ENCODE measurements at regions not wholly inside any gene's neighbourhood (a gene's known extent, or its start where the extent isn't known, plus 50 kb on each side); places are given as distances from the start of the nearest gene placed in this dataset.

- no peak for ATAC-seq
These were observed 481.5 kb downstream of the BCOR start for GRCh38 chrX:39616098-39616729.

- ATAC-seq, result no peak
These were observed 481.0 kb downstream of the BCOR start for GRCh38 chrX:39616731-39617130.

- ATAC-seq, result no peak
These were observed 479.6 kb downstream of the BCOR start for GRCh38 chrX:39618178-39618577.

- no peak for ATAC-seq
These were observed 478.4 kb downstream of the BCOR start for GRCh38 chrX:39619182-39620009.

- no peak for ATAC-seq
These were observed 473.6 kb downstream of the BCOR start for GRCh38 chrX:39624166-39624565.

- ATAC-seq, result no peak
These were observed 471.9 kb downstream of the BCOR start for GRCh38 chrX:39625810-39626209.

- ATAC-seq, result no peak
These were observed 471.0 kb downstream of the BCOR start for GRCh38 chrX:39626749-39627148.

DNA sequence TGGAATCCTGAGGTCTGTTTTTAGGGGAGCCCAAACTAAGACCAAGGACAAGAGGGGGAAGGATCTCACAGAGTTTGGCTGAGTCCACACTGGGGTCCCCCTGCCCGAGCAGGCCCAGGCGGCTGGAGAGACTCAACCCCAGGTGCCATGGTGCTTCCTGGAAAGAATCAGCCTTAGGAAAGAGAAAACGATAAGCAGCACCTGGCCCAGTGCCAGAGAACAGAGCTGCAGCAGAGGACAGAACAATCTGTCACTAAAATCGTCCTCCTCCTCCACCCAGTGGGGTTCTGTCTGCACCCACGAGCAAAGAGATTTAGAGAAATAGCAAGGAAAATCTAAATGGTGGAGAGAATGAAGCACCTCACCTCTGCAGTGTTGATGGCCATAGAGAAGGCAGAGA is 470.5 kb downstream of the BCOR start:
- ATAC-seq, result no peak

DNA sequence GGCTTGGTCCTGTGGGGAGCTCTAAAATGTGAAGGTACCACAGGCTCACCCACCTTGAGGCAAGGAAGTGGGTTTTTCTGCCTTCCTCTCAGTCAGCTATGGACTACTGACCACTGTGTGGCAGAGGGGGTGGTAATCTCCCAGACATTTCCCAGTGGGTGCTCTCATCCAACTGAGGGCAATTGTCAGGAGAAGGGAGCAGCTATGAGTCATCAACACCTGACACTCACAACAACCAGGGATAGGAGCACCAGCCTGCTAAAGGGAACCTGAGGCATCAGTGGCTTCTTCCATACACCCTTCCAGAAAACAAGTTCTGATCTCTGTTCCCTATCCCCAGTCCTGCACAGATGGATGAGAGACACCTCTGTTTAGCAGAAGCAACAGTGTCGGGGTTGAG is 468.8 kb downstream of the BCOR start:
- no peak for ATAC-seq

GRCh38 chrX:39630344-39630743 is 467.4 kb downstream of the BCOR start:
- ATAC-seq, result no peak

DNA sequence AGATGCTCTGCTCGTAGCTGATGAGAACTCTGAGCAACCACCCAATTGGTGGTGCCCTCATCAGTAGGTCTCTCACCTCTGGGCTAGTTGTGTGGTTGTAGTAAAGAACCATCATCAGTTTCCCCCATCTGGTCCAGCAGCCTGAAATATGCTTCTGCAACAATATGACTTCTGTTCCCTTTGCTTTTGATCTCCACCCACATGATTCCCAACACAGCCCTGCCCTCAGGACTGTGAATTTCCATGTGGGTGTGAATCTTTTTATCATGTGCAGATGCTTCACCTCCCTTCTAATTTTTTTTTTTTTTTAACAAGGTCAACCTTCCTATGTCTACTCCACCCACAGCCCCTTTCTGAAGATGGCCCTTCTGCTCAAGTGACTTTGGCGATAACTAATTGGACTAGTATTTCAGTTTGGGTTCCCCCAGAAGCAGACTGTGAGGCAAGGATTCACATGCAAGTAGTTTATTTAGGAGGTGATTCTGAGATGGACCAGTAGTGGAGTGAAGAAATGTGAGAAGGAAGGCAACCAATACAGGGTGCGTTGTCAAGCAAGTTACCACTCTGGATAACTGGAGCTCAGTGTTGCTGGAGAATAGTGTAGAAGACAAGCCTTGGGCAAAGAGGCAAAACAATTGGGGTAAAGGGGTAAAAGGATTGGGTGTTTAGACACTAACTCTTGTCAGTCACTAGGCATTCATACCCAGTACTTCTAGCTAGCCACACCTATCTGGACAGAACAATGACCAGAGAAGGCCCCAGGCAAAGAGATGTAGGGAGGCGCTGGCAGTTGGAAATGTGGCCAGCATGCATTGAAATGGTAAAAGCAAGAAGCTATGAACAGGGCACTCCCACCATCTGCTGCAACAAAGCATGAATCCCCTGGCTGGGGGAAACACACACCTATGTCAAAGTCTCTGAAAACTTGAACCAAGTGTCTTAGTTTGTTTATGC is 466.2 kb downstream of the BCOR start:
- ATAC-seq, result no peak

GRCh38 chrX:39633293-39633692 is 464.5 kb downstream of the BCOR start:
- ATAC-seq, result no peak

DNA sequence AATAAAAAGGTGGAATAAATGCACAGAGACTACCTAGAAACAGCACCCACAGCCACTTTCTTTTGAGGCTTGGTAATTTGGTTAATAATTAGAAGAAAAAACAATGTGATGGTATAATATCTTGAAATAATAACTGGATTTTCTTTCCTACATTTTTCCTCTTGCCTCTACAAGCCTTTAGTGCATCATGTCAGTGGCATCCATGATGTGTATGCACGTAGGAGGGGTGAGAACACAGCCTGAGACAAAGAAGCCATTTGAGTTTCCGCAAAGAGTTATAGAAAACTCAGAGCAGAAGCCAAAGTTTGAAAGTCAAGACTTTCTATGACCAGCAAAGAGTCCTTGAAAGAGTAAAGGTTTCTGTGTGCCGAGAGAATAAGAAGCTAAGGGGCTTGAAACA is 461.3 kb downstream of the BCOR start:
- ATAC-seq, result no peak

DNA sequence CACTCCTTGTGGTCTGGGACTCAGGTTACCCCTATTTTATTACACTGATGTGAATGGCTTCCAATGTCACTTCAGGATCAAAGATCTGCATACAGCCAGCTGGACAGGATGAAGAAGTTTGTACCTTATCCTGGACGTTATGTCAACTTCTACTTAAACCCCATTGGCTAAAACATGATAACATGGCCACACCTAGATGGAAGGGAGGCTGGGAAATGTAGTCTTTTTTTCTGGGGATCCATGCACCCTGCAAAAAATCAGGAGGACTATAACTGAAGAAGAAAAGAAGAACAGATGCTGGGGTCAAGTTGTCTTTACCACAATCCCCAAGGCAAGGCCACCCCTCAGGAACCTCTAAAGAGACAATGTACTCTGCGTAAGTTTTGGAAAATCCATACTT is 459.2 kb downstream of the BCOR start:
- ATAC-seq, result no peak

DNA sequence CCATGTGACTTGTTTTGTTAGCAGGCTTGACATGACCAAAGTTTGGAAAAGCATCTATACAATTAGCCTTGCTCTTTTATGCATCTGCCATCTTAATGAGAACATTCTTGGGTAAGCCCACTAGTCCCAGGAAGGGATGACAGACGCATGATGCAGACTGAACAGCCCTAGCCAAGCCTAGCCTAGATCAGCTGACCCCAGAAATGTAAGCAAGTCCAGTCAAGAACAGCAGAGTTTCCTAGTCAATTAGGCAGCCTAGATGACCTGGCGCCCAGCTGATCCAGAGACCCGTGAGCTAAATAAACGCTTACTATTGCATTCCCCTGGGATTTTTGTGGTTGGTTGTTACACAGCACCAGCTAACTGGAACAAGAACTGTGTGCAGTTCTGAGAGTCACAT is 457.9 kb downstream of the BCOR start:
- ATAC-seq, result no peak

- ATAC-seq, result no peak
These were observed 456.9 kb downstream of the BCOR start for GRCh38 chrX:39640866-39641265.

DNA sequence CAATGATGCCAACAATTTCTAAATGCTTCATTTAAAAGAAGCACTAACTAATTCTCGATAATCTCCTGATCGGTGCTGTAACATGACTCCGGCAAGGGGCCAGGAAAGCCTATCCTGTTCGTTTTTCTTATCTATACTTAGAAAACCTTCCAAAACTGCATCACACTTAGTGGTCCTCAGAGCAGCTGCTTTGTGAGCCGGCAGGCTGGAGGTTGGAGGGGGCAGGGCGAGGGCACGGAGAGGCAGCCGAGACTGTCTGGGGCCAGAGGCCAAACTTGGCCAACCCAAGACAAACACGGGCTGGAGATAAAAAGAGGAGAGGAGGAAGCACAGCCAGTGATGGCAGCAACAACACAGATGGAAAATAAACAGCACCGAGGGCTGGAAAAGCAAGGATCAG is 455.7 kb downstream of the BCOR start:
- ATAC-seq, result no peak

DNA sequence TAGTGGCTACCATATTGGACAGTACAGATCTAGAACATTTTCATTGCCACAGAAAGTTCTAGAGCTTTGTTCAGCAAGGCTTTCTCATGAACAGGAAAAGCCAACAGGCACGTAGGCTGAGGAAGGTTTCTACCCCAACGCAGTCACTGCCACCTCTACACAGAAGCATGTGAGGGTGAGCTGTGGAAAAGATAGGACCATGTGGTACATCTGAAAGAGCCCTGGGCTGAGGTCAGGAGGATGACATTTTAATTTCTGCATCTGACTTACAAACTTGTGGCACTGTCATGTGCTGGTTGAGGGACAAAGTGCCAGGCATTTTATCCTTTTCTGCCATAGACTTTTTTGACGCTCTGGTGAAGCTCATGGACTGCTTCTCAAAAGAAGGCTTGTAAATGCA is 454.2 kb downstream of the BCOR start:
- ATAC-seq, result no peak

GRCh38 chrX:39645178-39645895 is 452.4 kb downstream of the BCOR start:
- no peak for ATAC-seq

- no peak for ATAC-seq
These were observed 449.1 kb downstream of the BCOR start for GRCh38 chrX:39648548-39649254.

DNA sequence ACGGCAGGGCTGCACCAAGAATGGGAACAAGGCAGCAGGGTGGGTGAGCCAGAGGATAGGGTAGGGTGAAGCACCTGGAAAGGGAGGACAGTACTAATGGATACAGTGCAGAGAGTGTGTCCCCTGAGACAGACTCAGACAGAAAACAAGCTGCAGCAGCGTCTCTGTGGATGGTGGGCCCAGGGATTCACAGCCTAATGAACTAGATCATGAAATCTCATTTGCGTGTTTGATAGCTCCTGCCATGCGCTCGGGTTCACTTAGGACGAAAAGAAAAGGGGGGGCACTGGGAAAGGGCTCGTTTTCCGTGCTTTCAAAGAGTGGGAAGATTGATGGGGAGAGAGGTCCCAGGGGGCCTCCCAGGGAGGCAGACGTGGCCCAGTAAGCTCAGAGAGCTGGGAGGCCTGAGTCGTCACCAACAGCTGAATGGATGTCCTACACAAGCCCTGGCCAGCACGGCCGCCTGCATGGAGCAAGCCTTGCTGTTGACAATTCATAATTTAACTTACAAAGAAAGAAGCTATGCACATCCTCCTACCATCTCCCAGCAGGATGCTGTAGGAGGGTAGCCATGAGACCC is 446.9 kb downstream of the BCOR start:
- no peak for ATAC-seq

DNA sequence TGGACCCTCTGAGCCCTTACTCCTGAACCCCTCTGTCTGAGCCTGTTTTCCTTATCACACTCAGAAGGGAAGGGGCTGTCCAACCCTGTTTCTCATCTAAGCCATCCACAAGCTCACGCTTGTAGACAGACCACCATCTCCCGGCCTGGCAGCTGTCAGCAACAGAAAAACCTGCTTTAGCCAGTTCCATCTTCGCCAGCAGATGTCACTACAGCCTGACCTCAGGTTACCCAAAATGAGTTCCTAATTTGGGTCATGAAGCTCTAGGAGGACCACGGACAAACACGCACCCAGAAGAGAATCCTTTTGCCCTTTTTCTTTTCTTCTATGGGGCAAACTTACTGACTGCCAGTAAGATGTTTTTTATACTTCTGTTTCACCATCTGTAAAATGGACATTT is 445.4 kb downstream of the BCOR start:
- no peak for ATAC-seq

Measured in esophagus mucosa (tissue), 1 donor.